ENCODE measurements at regions not wholly inside any gene's neighbourhood (a gene's known extent, or its start where the extent isn't known, plus 50 kb on each side); places are given as distances from the start of the nearest gene placed in this dataset.
"Not testable (repeated sequence)": the region's sequence is repeated elsewhere in the genome, so short reads cannot be mapped to it uniquely, and the experiment has no call there.

DNA sequence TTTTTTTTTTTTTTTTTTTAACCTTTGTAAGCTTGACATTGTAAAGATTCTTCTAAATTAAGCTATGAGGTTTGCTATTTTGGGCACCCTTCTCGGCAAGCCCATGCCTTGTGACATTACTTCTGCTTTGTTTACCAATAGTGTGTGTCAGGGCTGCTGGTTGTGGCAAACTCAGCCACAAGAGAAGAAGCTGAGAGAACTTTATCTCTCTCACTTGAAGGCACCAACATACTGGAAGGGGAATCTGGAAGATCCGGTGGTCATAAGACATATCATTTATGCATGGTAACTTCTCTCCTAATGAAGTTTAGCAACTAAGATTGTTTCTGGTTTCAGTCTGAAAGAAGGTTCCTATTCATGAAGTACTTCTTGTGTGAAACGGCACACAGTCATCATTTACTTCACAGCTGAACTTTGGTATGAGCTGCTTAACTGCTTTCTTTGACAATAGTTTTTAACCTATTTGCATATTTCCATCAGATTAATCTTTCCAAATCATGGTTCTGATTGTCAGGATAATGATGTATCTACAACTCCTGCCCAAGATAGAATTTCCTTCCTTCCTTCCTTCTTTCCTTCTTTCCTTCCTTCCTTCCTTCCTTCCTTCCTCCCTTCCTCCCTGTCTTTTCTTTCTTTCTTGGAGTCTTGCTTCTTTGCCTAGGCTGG, 189.3 kb downstream of the NFKBIZ start:
- no peak overlapping the region for H3K4me3 ChIP-seq (replicated peaks in 1 of 2; ENCODE audit: low read depth in 1 of 2, low read length in 2 of 2)
- H3K9ac ChIP-seq (ENCODE audit: low read length) = no peak overlapping the region
- DNase-seq (ENCODE audit: low read depth, low spot score) = no peak
- H3K36me3 ChIP-seq (ENCODE audit: control insufficient read depth in 1 of 2, insufficient read depth in 2 of 2, low read length in 2 of 2) = no peaks in the 10 kb centered on the region
- BruUV-seq (replicated peaks) = no TSS peak
- H3K27ac ChIP-seq (ENCODE audit: low read depth, low read length) = no peak overlapping the region
- no peak overlapping the region for H3K4me2 ChIP-seq (ENCODE audit: low read length)
- intact Hi-C loops (cut with micrococcal nuclease) = no loop called here
- ChIA-PET CTCF (no interaction called here), RAD21 (ENCODE audit: low non-redundant PET in 1 of 2, low total read pairs in 2 of 2, uncharacterized antibody in 2 of 2, unreplicated experiment in 2 of 2) (no interaction called here), POLR2A (no interaction called here)
- no peaks in the 10 kb centered on the region for H3K79me2 ChIP-seq (ENCODE audit: insufficient read depth, low read length)
- no peaks in the 10 kb centered on the region for H3K9me3 ChIP-seq (ENCODE audit: control insufficient read depth in 1 of 2, insufficient read depth in 1 of 2, low read depth in 1 of 2, low read length in 2 of 2)
- H2AFZ ChIP-seq (ENCODE audit: low read depth, low read length, poor library complexity, severe bottlenecking) = no peak overlapping the region
- H3K4me1 ChIP-seq (ENCODE audit: control insufficient read depth in 1 of 2, insufficient read depth in 2 of 2, low read length in 2 of 2) = no peaks in the 10 kb centered on the region
- no peaks in the 10 kb centered on the region for H4K20me1 ChIP-seq (ENCODE audit: insufficient read depth)
- ATAC-seq = no peak
- no peaks in the 10 kb centered on the region for H3K9me2 ChIP-seq (ENCODE audit: insufficient read depth)
- H3K27me3 ChIP-seq (ENCODE audit: insufficient read depth, low read length) = no peaks in the 10 kb centered on the region
- no peak for TF ChIP-seq RAD21 (IDR thresholded peaks at IDR 0.05; ENCODE audit: low read depth)
- TF ChIP-seq EZH2phosphoT487 (IDR thresholded peaks at IDR 0.05; ENCODE audit: borderline replicate concordance) = no peak
- TF ChIP-seq ELF1 (IDR thresholded peaks at IDR 0.05; ENCODE audit: borderline replicate concordance, low read depth) = no peak
- TF ChIP-seq SRF (IDR thresholded peaks at IDR 0.05; ENCODE audit: low read depth) = no peak
- TF ChIP-seq CTCF (IDR thresholded peaks at IDR 0.05 in 2 of 3, conservative IDR thresholded peaks at IDR 0.05 in 1 of 3; ENCODE audit: borderline replicate concordance in 1 of 3, insufficient read depth in 1 of 3, low read depth in 2 of 3, low read length in 2 of 3) = no peak
- TF ChIP-seq CEBPB (IDR thresholded peaks at IDR 0.05; ENCODE audit: low read depth) = no peak
- TF ChIP-seq POLR2A (IDR thresholded peaks at IDR 0.05; ENCODE audit: borderline replicate concordance, extremely low read depth, insufficient read depth, insufficient read length) = no peak
- TF ChIP-seq JUND (IDR thresholded peaks at IDR 0.05) = no peak
- no peak for TF ChIP-seq TCF7L2 (IDR thresholded peaks at IDR 0.05; ENCODE audit: borderline replicate concordance, extremely low read depth, insufficient read depth, insufficient read length)
- no peak for TF ChIP-seq EGR1 (IDR thresholded peaks at IDR 0.05; ENCODE audit: low read depth)
- no peak for TF ChIP-seq ZFX (IDR thresholded peaks at IDR 0.05)
- TF ChIP-seq SP1 (IDR thresholded peaks at IDR 0.05; ENCODE audit: low read depth) = no peak
- no peak for TF ChIP-seq YY1 (IDR thresholded peaks at IDR 0.05; ENCODE audit: extremely low read depth, insufficient replicate concordance, low read depth, low read length)
- no peak for TF ChIP-seq CBX3 (IDR thresholded peaks at IDR 0.05; ENCODE audit: low read depth)
- TF ChIP-seq ZNF274 (IDR thresholded peaks at IDR 0.05; ENCODE audit: low read depth, low read length) = no peak
- no peak for TF ChIP-seq MAX (IDR thresholded peaks at IDR 0.05)
- TF ChIP-seq EZH2 (IDR thresholded peaks at IDR 0.05) = no peak
- TF ChIP-seq, protein P1, sequence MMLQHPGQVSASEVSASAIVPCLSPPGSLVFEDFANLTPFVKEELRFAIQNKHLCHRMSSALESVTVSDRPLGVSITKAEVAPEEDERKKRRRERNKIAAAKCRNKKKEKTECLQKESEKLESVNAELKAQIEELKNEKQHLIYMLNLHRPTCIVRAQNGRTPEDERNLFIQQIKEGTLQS (IDR thresholded peaks at IDR 0.05) = no peak
- no peak for TF ChIP-seq POLR2AphosphoS5 (IDR thresholded peaks at IDR 0.05; ENCODE audit: low read depth, low read length)

DNA sequence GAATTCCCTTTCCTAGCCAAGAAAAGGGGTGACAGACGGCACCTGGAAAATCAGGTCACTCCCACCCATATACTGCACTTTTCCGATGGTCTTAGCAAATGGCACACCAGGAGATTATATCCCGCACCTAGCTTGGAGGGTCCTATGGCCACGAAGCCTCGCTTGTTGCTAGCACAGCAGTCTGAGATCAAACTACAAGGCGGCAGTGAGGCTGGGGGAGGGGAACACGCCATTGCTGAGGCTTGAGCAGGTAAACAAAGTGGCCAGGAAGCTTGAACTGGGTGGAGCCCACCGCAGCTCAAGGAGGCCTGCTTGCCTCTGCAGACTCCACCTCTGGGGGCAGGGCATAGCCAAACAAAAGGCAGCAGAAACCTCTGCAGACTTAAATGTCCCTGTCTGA, 190.8 kb downstream of the NFKBIZ start:
- H2AFZ ChIP-seq (ENCODE audit: low read depth, low read length, poor library complexity, severe bottlenecking); H3K9ac ChIP-seq (ENCODE audit: low read length); intact Hi-C loops (cut with micrococcal nuclease); CTCF ChIA-PET; H3K4me1 ChIP-seq (ENCODE audit: control insufficient read depth in 1 of 2, insufficient read depth in 2 of 2, low read length in 2 of 2); H3K9me2 ChIP-seq (ENCODE audit: insufficient read depth); H3K27me3 ChIP-seq (ENCODE audit: insufficient read depth, low read length); BruUV-seq (replicated peaks); H3K9me3 ChIP-seq (ENCODE audit: control insufficient read depth in 1 of 2, insufficient read depth in 1 of 2, low read depth in 1 of 2, low read length in 2 of 2); H3K79me2 ChIP-seq (ENCODE audit: insufficient read depth, low read length); ATAC-seq; H3K4me3 ChIP-seq (replicated peaks in 1 of 2; ENCODE audit: low read depth in 1 of 2, low read length in 2 of 2); H4K20me1 ChIP-seq (ENCODE audit: insufficient read depth); H3K4me2 ChIP-seq (ENCODE audit: low read length); POLR2A ChIA-PET; DNase-seq (ENCODE audit: low read depth, low spot score); H3K27ac ChIP-seq (ENCODE audit: low read depth, low read length); H3K36me3 ChIP-seq (ENCODE audit: control insufficient read depth in 1 of 2, insufficient read depth in 2 of 2, low read length in 2 of 2); RAD21 ChIA-PET (ENCODE audit: low non-redundant PET in 1 of 2, low total read pairs in 2 of 2, uncharacterized antibody in 2 of 2, unreplicated experiment in 2 of 2): not testable (repeated sequence)

All from HCT116 (cell line).